Myocyte (in vitro differentiated cells): ENCODE measurements at regions not wholly inside any gene's neighbourhood (a gene's known extent, or its start where the extent isn't known, plus 50 kb on each side); places are given as distances from the start of the nearest gene placed in this dataset.
"Not testable (repeated sequence)": the region's sequence is repeated elsewhere in the genome, so short reads cannot be mapped to it uniquely, and the experiment has no call there.

ENCODE experiments used
- DNase-seq: peaks from one replicate; pipeline ENCODE4 v3.0.0-alpha.2; 2012; ENCODE audit warnings: low read depth

DNA sequence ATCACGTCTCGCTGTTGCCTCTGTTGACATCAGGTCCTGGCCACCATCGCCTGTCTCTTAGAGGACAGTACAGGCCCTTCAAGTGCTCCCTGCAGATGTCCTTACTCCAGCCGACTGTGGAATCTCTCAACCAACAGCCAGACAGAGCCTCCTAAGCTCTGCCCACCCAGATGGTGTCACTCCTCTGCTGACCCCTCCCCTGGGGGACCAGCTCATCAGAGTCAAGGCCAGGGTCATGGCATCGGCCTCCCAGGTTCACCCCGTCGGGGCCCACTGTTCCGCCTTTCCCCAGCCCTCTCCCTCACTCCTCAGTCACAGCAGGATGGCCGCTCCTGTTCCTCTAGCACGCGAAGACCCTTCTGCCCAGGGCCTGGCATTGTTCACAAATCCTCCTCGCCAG is 157.3 kb upstream of the TMEM132C start:
- no peak for DNase-seq

DNA sequence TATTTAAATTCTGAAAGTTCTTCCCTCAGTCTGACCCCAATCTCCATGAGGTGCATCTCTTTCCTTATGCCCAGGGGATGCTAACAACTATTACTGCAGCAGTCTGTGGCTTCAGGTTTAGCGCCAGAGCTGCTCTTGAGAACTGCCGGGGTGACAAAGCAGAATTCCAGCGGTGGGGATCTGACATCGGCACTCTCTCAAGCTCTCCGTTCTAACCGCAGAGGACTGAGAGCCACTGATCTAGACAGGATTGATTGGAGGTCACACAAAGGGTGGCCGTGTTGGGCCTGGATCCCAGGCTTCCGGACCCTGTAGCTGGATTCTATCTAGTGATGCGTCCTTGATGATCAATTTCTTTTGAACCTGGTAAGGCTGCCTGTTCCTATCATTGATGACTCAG is 155.6 kb upstream of the TMEM132C start:
- no peak for DNase-seq

DNA sequence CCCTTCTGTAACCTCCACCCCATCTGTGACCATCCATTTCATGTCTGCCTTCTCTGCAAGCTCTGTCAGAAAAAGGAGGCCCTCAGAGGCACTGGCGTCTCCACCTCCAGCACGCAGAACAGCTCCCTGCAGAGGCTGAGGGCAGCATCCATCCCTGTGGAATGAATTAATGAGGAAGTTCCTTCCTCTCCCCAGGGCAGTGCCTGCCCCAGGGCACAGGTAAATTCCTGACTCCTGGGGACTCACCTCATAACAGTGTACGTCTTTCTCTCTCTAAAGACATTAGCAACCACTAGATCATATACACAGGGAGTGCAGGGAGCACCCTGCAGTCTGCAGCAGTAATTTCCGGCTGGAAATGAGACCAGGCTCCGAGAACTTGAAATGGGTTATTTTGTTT is 155.0 kb upstream of the TMEM132C start:
- DNase-seq: no peak

DNA sequence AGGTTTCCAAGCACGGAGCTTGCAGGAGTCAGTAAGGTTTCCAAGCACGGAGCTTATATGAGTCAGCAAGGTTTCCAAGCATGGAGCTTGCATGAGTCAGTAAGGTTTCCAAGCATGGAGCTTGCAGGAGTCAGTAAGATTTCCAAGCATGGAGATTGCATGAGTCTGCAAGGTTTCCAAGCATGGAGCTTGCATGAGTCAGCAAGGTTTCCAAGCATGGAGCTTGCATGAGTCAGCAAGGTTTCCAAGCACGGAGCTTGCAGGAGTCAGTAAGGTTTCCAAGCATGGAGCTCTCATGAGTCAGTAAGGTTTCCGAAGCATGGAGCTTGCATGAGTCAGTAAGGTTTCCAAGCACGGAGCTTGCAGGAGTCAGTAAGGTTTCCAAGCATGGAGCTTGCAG is 153.7 kb upstream of the TMEM132C start:
- not testable (repeated sequence) for DNase-seq

DNA sequence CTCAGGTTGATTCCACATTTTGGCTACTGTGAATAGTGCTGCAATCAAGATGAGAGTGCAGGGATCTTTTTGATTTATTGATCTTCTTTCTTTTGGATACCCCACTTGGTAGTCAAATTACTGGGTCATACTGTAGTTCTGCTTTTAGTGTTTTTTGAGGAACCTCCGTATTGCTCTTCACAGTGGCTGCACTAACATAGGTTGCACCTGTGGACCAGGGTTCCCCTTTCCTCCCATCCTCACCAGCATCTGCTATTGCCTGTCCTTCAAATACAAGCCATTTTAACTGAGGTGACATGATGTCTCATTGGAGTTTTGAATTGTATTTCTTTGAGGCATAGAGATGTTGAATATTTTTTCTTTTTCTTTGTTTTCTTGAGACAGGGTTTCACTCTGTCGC is 152.5 kb upstream of the TMEM132C start:
- DNase-seq: no peak

DNA sequence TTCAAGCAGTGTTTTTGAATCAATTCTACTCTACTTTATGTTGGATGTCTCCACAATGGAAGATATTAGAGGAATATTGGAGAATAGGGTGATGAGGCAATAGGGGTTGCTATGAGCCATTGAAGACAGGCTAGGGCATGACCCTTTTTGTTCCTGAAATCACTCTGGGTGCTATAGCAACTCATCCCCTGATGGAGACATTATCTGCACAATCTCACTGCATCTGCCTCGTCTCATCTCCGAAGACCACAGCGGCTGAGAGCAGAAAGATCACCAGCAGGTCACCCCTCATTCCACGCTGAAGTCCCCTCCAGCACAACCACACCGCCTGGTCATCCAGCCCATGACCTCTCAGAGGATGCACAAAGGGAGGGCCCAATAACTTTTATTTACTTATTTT is 150.4 kb upstream of the TMEM132C start:
- no peak for DNase-seq

DNA sequence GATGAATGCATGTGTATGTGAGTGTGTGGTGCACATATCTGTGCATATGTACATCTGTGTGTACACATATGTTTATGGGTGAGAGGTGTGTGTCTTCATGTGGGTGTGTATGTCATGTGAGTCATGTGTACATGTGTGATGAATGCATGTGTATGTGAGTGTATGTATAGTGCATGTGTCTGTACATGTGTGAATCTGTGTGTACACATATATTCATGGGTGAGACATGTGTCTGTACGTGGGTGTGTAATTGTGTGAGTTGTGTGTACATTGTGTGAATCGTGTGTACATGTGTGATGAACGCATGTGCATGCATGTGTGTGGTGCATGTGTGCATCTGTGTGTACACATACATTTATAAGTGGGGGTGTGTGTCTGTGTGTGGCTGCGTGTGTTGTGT is 146.9 kb upstream of the TMEM132C start:
- no peak for DNase-seq

DNA sequence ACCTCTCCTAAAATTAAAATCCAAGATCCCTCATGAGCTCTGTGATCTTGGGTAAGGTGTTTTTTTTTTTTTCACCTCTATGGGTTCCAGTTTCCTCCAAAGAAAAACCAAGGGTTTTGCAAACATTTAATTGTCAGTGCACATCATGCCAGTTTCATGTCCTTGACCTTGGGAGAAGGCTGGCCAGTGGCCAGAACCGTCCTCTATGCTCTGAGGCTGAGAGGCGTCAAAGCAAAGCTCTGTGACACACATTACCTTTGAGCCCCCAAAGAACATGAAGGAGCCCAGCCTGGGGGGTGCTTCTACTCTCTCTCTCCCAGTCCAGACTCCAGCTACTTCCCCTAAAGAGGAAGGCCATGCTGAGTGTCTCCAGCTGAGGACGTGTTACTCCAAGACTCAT is 145.5 kb upstream of the TMEM132C start:
- DNase-seq: no peak

DNA sequence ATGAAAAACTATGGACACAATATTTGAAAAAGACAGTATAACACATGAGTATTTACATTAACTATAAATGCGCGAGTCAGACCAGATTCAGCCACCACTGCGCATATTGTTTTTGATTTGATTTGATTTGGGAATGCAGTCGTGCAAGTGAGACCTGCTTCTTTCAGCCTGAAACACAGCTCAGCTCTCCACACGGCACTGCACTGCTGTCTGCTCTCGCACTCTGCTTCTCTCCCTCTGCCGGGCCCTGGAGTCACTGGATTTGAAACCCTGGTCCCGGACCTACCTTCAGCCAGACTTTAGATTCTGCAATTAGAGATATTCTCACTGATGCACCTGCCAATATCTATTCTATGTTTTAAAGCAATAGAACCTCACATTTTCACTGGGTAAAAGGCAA is 143.9 kb upstream of the TMEM132C start:
- no peak for DNase-seq

DNA sequence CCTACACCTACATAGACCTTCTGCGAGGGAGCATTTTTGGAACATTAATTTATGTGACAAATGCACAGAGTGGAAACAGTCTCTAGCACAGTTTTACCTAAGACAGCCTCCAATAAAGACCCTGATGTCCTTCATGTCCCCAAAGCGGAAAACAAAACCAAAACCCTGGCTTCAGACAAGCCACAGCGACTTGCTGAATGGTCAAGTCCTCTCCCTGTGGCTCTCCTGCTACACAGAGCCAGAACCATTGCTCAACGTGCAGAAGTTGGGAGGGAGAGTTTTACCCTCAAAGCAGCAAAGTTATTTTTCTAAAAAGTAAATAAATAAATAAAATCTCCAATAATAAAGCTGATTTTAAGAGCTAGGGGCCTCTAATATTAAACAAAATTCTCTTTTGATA is 135.0 kb upstream of the TMEM132C start:
- DNase-seq: no peak

DNA sequence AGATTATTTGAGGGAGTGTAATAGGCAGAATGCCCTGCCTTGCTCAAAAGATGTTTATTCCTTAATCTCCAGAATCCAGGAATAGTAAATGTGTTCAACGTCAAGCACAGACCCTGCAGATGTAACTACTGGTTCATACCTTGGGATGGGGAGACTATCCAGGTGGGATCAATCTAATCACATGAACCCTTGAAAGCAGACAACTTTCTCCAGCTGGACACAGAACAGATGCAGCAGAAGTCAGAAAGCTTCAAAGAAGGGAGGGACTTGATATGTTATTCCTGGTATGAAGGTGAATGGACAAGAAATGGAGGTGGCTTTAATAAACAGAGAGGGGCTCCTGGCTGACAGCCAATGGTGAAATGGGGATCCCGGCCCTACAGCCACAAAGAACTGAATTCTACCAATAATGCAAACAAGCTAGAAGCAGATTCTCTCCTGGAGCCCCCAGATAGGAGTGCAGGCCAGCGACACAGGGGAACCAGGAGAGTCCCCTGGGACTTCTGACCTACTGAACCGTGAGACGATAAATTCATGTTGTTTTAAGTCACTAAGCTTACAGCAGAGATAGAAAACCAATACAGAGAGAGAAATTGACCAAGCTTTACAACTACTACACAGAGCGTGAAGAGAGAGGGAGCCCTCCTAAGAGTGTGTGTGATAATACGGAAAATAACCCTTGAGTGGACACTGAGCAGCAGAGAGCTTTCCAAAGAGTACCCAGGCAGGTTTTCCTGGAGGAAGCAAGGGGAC is 133.5 kb upstream of the TMEM132C start:
- no peak for DNase-seq

DNA sequence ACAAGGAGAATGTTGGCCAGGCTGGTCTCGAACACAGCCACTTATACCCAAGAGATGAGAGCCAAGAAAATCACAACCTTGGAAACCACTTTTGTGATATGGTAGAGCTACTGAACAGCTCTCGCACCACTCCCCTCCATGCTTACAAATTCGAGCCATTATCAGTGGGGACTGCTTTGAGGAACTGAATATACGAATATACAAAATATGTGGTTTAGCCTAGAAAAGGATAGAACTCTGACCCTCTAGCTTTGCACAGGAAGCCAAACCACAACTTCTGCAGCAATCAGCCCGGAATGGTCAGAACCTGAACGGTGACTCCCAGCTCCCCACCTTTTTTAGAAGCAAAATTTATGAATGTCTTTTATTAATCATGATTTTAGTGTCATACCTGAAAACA is 129.8 kb upstream of the TMEM132C start:
- DNase-seq: no peak

DNA sequence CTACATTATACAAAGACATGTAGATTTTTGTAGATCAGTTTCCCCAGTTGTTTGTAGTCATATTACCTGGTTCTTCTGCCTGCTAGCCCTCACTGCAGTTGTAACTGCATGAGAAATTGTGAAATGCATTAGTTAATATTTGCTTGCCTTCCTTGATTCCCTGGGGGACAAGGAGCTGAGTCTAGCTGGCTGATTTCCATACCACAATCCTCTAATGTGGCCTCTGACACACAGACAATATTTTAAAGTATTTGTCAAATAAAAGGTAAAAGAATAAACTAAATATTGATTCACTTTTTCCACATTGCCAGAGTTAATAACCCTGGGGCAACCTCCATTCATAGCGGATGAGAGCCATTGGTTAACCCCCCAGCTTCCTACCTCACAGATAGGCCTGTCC is 128.8 kb upstream of the TMEM132C start:
- no peak for DNase-seq

DNA sequence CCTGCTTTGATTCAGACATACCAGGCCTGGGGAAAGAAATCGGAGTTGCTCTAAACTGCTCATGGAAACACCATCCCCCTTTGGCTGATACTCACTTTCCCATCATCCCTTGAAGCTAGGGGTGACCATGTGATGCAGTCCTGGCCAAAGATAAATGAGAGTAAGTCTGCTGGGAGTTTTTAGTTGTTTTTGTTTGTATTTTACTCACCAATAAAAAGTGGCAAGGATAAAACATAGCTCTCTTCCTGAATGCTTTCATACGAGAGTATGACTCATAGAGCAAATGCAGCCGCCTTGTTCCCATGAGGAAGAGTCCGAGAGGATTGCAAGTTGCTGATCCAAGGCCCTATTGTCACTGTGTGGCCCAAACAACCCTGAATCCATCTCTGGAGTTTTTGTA is 126.4 kb upstream of the TMEM132C start:
- DNase-seq: no peak

DNA sequence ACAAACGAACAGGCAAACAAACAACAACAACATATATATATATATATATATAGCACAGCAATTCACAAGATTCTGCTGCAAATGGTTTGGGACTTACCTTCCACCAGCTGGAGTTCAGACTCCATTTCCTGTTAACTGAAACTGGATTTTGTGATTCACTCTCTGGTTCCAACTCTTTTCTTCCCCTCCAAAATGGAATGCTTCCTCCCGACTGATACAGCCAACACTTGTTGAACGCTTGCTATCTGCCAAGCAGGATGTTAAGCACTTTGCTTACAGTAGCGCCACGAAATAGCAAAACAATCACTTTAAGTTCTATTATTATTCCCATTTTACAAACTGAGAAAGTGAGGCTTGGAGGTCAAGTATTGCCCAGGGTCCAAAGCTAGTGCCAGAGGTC is 116.0 kb upstream of the TMEM132C start:
- no peak for DNase-seq

DNA sequence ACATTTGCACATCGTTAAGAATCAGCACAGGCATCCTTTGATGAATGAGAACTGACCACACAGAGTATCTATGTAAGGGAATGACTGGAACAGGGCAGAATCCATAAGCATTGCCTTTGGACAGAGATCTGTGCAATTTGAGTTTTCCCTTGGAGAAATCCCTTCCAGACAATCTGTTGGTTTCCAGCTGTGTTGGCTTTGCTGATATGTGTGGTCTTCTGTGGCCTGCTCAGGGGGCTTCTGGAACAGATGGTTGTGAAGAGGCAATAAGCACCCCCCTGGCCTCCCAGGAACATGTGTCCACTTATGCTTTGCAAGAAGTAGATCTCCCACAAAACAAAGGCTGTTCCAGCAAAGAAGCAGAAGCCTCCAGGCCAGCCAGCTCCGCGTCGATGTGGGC is 111.4 kb upstream of the TMEM132C start:
- no peak for DNase-seq

DNA sequence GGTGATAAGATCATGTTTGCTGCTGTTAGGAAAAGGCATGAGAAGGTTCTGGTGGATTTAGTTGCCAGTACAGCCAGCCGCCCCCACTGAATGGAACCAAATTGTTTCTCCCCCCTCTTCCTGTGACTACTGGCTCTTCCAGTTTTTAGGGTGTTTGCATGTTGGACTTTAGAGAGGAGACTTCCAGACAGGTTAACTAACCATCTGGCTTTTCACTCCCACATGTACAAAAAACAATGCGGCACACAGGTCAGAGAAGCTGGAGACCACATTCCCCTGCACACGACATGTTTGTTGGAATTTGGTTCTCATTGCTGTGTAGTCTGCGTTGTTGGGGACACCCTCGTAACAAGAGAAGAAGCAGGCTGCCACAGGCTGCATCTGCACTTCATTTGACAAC is 103.9 kb upstream of the TMEM132C start:
- DNase-seq: no peak

DNA sequence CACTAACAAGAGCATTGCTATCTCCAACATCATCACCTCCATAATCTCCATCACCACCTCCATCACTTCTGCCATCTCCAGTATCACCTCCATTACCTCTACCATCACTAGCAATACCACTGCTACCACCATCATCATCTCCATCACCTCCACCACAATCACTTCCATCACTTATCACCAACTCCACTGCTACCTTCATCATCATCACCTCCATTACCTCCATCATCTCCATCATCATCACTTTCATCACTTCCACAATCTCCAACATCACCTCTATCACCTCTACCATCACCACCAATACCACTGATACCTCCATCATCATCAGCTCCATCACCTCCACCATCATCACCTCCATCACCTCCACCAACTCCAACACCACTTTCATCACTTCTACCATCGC is 102.4 kb upstream of the TMEM132C start:
- DNase-seq: no peak

DNA sequence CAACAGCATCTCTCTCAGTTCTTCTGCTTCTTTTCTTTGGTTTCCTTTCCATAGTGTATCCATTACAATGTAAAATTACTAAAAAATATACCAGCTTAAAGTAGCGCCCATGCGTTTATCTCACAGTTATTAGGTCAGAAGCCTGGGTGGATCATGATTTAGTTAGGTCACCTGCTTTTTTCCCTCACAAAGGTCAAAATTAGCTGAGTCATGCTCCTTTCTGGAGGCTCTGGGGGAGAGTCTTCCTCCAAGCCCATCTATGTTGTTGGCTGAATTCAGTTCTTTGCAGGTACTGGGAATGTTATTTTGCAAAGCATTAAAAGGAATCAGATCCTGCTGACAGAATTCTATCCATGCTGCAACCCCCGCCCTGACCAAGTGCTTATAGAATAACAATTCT is 101.6 kb upstream of the TMEM132C start:
- DNase-seq: no peak

DNA sequence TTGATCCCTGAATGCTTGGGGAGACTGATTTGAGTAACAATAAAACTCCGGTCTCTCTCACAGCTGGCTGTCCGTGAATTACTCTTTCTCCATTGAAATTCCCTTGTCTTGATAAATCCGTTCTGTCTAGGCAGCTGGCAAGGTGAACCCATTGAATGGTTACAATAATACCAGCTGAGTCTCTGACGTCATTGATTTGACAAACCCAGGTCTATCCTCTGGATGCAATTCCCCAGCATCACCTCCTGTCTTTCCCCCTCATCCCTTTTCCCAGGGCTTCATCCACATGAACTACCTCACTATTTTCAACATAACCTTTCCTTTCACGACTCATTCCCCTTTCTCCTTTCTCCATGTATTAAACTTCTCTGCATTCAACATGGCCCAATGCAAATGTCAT is 98.7 kb upstream of the TMEM132C start:
- no peak for DNase-seq

DNA sequence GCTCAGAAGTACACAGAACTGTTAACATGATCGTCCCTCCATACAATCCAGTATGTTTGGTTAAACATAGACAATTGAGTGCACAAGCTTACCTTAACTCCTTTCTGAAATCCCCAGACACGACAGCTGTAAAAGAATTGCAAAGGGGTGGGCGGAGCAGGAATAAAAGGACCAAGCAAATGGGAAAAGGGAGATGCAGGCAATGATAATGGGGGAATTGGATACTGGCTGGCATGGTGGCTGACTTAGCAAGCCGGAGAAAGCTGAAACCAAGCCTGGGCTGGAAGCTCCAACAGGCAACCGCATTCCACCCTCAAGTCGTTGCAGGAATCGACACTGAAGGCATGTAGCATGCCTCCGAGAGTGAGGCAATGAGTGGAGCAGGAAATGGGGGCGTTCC is 96.8 kb upstream of the TMEM132C start:
- DNase-seq: no peak

DNA sequence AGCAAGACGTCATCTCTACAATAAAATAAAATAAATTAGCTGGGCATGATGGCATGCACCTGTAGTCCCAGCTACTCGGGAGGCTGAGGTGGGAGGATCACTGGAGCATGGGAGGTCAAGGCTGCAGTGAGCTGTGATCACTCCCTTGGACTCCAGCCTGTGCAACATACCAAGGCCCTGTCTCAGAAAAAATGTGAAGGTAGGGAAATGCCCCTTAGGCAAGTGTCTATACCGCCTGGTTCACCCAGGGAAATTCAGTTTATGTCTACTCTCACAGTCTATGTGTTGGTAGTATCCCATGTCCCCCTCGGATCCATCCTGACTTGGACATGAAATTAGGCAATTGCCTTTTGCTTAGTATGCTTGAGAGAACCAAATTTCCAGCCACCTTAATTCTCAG is 88.4 kb upstream of the TMEM132C start:
- DNase-seq: no peak

DNA sequence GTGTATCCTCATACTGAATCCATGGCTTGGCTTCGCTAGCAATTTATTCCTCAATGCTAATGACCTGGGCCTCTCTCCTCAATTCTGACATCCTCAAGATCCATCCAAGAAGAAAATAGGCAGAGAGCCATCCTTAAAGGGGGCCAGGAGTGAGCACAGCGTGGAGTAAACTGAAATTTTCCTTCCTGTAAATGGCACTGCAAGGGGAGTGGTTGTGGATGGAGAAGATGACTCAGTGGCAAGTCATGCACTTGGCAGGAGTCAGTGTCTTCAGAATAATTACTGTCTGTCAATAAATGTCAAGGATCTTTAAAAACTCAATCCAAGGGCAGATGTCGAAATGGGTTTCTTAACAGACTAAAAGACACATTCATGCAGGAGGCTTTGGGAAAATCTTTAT is 88.0 kb upstream of the TMEM132C start:
- no peak for DNase-seq

DNA sequence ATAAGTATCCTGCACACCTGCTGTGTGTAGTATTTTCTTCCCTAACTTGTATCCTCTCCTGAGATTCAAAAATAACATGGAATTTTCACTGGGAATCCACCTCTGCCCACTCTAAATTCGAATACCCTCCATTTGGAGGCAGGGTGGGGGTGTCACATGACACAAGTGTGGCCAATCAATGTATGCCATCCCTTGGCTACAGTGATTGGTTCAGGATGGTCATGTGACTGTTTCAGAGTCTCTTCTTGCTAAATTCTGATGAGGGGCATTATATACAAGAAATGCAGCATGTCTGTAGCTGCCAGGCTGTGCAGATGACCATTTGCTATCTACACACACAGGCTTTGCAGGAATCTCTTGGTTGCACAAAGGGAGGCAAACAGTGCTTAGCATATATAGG is 86.8 kb upstream of the TMEM132C start:
- DNase-seq: no peak
